GM18499 (cell line): ENCODE measurements at regions not wholly inside any gene's neighbourhood (a gene's known extent, or its start where the extent isn't known, plus 50 kb on each side); places are given as distances from the start of the nearest gene placed in this dataset.
"Not testable (repeated sequence)": the region's sequence is repeated elsewhere in the genome, so short reads cannot be mapped to it uniquely, and the experiment has no call there.

Source experiments
- ATAC-seq: cut with Tn5 transposase; IDR thresholded peaks from one replicate; pipeline ENCODE4 v1.9.1; 2021; ENCODE audit warnings: moderate number of reproducible peaks; ENCODE audit not compliant: insufficient read depth, unreplicated experiment

DNA sequence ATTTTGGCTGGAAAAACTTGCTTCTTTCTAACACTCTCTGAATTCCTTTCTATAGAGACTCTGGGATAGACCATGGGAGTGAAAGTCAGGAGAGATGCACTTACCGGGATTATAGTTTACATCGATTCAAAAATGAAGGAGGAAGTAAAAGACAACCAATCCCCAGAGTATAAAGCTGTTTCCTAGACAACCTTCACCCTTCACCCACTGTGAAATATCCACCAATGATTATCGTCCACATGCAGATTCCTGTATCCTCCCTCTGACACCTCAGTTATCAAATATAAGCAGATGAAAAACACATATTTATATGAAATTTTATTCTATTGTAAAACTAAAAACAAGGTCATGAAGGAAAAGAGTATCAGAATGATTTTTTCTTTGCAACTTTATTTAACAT is 258.8 kb upstream of the GK2 start:
- no peak for ATAC-seq

DNA sequence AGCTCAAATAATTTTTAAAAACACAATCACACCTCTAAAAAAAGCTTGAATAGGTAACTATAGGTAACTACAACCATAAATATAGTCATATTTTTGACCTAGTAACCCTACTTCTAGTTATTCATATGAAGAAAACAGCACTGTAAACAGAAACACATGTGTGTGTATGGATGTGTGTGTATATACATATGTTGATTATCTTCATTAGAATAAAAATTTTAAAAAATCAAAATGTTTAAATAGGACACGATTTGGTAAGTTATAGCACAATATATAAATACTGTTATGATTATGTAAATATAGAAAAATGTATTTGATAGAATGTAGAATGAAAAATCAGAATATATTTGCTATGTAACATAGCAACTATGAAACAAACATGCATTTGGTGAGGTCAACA is 258.1 kb upstream of the GK2 start:
- ATAC-seq: no peak

DNA sequence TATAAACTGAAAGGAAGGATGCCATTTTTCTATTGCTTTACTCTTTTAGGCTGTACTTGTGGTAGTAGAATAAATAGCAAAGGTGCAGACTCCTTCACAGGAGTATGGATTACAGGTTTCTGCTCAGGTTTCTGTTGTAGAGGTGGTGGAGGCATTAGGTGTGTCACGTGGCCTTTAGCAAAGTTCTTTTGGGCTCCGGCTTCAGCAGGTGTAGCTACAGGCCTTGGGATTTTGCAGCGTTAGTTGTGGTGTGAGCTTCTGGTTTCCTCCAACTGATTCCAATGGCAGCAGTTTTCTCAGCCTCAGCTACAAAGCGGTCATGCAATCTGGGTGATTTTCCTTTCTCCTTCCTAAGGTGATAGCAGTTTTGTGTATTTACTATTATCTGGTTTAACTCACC is 255.8 kb upstream of the GK2 start:
- ATAC-seq: no peak

DNA sequence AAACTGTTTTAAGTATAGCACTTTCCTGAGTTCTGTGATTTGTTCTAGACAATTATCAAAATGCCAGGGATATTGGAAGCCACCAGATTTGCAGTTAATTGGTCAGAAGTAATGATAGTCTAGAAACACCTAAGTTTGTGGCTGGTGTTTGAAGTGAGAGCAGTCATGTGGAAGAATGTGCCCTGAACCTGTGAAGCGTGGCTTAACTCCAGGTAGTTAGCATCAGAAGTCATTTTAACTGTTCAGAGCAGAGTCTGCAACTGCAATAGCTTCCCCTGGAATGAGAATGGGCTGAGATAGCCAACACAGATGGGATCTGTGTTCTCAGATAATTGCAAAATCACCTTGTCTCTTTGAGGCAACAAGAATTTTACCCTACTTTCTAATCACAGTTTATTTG is 255.1 kb upstream of the GK2 start:
- no peak for ATAC-seq

DNA sequence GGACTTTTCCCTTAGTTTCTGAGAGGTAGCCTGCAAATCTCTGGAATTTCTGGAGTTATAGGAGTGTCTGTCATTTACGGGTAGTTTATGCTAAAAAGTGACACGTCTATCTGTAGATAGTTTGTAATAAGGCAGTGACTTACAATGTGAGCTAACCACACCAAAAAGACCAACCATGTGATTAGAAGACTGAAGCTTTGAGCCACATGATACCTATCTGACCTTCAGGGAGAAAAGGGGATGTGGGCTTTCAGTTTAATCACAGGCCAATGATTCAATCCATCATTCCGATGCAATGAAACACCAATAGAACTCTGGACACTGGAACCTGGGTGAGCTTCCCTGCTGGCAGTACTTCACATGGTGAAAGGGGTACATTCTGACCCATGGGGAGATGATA is 254.6 kb upstream of the GK2 start:
- no peak for ATAC-seq

DNA sequence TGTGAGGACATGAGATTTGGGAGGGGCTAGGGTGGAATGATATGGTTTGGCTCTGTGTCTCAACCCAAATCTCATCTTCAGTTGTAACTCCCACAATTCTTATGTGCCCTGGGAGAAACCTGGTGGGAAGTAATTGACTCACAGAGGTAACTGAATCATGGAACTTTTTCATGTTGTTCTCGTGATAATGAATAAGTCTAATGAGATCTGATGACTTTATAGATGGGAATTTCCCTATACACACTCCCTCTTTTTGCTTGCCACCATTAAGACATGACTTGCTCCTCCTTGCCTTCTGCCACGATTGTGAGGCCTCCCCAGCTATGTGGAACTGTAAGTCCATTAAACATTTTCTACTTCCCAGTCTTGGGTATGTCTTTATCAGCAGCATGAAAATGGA is 253.2 kb upstream of the GK2 start:
- no peak for ATAC-seq

DNA sequence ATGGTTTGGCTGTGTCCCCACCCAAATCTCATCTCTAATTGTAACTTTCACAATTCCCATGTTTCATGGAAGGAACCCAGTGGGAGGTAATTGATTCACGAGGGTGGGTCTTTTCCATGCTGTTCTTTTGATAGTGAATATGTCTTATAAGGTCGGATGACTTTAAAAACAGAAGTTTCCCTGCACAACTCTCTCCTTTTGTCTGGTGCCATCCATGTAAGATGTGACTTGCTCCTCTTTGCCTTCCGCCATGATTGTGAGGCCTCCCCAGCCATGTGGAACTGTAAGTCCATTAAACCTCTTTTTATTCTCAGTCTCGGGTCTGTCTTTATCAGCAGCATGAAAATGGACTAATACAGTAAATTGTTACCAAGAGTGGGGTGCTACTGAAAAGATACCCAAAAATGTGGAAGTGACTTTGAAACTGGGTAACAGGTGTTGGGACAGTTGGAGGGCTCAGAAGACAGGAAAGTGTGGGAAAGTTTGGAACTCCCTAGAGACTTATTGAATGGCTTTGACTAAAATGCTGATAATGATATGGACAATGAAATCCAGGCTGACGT is 251.4 kb upstream of the GK2 start:
- ATAC-seq: not testable (repeated sequence)

DNA sequence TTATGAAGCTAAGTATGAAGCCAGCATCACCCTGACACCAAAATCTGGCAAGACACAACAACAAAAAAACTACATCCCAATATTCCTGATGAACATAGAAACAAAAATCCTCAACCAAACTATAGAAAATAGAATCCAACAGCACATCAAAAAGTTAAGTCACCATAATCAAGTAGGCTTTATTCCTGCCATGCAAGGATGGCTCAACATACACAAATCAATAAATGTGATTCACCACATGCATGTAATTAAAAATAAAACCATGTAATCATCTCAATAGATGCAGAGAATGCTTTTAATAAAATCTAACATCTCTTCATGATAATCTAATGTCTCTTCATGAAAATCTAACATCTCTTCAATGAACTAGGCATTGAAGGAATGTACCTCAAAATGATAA is 249.4 kb upstream of the GK2 start:
- ATAC-seq: no peak

DNA sequence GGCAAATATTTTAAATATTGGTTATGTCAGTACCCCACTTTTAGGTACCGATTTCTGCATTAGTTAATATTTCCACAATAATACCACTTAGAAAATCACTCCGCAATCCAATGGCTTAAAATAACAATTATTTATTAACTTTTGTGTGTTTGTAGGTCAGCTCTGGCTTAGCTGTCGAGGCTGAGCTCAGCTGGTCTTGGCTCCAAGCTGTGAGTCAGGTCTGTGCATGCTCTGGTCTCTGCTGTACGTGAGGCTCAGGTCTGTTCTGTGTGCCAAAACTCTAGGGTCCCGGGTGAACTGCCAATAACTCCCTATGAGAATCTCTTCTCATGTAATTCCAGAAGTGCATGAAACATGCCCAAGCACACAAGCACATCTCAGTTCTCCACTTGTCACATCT is 245.8 kb upstream of the GK2 start:
- no peak for ATAC-seq

DNA sequence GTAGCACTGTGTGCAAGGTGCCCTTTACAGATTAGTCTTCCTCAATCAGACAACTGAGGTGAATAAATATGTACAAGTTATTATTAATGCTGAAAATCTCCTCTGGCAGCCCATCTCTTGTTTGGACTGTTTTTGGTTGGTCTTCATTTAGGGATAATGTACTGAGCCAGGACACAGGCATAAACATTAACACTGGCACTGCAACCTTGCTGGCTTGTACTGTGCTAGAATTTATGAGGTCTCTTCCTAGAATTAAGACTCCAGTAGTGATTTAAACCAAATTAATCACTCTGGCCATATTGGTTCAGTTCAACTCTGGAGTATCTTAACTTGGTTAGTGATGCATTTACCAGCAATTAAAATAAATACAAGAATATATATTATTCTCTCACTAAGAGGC is 244.7 kb upstream of the GK2 start:
- no peak for ATAC-seq

DNA sequence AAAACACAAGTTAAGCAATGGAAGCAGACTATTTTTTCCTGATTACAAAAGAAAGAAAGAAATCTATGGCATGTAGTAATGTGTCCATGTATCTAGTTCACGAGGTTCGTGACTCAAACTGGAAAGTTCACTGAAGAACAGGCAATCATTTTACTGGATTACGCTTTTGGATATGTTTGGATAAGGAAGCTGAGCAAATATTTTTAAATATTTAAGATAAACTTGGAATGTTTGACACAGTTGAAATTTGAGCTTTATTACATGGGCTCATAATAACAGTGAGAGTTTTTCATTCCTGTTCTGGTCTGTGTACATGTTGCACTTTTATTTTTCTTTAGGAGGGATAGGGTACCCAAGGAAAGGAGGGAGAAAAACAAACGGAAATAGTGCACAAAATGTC is 244.2 kb upstream of the GK2 start:
- ATAC-seq: no peak

DNA sequence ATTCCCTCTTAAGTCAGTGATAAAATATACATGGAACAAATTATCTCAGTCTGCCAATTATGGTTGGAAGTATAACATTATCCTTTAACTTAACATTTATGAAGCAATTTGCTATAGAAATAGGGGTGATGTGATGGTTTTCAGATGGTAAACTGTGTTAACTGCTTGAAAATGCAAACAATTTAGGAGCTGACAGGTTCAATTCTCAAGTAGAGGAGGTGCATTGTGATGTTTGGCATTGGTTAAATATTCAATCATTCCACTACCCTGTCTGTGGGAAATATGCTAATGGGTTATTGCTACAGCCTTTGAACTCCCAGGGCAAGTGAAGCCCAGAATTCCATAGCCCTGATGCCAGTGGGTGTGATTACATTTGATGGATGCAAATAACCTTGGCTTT is 243.4 kb upstream of the GK2 start:
- ATAC-seq: no peak

DNA sequence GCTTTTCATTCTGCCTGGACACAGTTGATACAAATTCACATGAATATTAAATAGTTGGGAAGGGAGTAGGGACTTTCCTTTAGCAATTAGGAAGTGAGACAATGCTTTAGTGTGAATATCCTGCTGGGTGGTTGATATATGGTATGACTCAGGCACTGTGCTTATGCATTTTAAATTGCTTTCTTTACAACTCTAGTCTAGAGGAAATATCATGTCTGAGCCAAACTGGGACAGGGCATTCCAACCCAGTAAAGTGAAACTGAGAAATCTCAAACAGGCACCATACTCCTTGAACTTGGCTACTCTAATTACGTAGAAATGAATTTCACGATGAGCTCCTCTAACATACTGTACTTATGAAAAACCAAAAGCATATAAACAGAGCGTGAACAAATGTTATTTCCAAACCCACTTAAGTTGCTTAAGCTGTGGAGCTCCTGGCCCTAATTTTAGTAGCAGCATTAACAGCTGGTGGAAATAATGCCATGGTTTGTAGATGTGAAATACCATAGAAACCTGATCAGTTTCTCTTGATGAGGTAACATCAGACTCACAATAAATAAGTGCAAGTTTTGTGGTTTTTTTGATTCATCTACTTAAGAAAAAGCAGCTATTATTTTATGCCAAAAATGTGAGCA is 242.9 kb upstream of the GK2 start:
- ATAC-seq: no peak

DNA sequence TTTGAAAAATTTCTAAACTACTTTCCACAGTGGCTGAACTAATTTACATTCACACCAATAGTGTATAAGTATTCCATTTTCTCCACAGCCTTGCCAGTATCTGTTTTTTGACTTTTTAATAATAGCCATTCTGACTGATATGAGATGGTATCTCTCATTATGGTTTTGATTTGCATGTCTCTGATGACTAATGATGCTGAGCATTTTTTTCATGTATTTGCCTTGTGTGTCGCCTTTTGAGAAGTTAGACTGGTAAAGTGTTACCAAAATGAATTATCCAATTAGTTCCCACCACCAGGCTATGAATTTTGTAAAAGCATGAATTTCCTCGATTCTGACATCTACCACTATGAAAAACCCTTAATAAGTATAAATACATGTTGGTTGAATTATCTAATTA is 242.2 kb upstream of the GK2 start:
- no peak for ATAC-seq

DNA sequence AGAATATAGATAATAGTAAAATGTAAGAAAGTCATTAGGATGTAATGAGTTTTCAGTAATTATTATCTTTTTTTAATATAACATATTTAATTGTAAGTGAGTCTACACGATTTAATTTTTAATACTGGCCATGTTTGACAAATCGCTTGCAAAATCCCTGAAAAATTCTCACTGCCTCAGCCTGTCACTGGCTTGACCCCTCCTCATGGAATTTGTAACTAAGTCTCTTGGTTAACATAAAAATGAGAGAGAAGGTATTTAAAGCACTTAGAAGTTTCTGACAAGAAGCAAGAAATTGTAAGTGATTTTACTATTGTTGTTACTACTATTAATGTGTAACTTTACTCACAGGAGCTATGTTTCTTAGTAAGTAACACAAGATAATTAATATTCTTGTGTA is 237.9 kb upstream of the GK2 start:
- no peak for ATAC-seq

DNA sequence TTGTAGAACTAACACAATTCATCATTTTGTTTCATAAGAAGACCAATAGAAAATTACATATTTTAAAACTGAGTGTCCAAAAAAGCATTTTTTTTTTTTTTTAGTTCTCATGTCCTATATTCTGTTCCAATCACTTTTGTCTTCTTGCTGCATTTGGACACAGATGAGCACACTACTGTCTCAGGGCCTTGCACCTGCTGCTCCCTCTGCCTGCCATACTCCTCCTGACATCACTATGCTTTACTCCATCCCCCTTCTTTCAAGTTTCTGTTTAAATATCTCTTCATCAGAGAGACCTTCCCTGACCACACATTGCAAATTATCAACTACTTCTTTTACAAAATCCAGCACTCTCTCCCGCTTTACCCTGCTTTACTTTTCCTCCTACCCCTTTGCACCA is 230.7 kb upstream of the GK2 start:
- ATAC-seq: no peak

DNA sequence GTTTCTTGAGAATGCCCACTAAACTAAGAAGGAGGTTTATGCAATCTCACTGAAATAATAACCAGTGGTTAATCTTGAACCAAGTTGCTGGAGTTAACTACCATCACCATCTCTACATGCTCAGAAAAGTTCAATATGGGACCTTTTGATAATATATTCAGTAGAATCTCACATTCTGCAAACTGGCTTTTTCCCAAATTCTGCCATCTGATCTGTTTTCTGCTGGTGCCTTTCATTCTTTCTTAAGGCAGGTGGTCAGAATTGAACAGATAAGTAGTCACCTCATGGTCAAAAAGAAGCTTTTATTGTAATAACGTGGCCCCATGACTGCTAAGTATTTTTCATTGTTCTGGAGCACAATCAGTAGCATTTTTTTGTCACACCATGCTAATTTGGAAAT is 229.0 kb upstream of the GK2 start:
- ATAC-seq: no peak

DNA sequence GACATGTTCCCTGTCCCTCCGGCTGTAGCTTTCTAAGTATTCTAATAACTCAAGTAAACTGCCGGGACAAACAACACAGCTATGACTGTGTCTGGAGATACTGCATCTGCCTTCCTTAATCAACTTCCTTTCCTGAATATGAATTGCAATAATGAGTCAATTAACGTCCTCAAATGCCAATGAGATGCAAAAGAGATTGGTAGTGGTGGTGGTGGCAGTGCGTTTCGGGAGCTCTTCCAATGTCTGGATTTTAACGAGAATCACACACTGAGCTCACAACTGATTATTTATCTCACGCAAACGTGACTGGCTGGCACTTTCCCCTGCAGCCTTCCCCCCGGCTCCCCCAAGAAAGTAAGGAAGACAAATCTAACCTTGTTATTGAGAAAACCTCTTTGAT is 226.1 kb upstream of the GK2 start:
- no peak for ATAC-seq

DNA sequence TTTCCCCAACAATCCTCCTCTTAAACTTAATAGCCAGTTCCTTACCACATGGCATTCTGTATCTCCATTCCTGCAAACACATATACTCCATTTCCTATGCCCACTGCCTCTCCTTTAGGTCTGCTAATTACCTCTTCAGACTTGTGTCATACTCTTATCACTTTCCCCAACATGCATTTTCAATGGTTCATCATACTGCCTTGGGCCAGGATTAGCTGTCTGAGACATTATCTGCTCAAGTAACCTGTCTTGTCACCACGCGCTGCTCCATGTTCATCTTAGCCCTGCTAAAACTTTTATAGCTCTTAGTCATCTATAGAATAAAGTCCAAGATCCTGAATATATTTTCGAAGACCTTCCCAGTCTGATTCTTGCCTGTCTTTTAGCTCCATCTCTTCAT is 224.1 kb upstream of the GK2 start:
- ATAC-seq: no peak

DNA sequence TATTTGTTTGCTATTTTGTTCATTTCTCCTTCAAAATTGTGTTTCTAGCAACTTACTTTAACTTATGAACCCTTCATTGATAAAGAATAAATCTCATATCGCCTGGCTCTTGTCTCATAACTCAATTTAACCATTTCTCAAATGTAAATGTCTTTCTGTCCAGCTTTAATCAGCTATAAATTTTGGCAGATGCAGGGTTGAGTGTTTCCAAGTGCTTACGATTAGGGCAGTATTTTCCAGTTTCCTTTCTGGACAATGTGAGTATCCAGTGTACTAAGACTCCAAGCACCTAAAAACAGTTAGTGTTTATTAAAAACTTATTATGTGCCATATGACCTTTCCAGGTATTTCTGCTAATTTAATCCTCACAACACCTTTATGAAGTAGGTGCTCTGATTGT is 218.6 kb upstream of the GK2 start:
- no peak for ATAC-seq

DNA sequence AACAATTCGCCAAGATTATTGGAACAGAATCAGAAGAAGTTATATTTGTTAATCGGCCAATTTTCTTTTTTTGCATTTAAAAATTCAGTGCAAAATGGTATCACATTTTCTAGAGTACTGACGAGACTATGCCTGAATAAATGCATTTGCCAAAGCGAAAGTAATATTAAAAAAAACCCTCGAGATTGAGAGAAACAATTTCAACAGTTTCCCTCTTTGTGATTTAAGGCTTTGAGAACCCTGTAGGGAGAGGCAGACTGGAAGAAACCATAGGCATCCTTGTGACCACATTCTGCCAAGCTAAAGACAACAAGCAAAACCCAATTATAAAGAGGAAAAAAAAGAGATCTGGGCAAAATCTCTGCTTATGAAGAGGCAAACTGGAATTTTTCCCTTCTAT is 218.1 kb upstream of the GK2 start:
- no peak for ATAC-seq

DNA sequence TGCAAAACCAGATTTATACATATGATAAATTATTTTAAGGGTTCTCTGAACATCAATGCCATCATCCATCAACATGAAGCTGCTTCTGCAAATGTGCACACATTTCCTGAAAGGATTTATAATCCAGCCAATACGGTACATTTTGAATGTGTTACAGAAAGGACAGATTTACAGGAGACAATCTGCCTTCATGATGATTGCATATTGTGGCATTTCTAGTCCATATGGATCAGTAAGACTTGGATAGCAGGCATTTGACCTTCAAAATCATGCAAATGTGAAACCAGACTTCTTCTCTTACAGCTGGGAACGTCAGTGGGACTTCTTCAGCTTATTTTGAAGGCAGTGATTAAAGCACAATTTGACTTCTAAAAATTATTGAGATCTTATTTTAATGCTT is 217.3 kb upstream of the GK2 start:
- no peak for ATAC-seq
